GM10248 (cell line): ENCODE measurements at regions not wholly inside any gene's neighbourhood (a gene's known extent, or its start where the extent isn't known, plus 50 kb on each side); places are given as distances from the start of the nearest gene placed in this dataset.

Source experiments
- CTCF ChIA-PET: fragments of 300-600 bp; sonication (Branson Sonifier 250); formaldehyde crosslinking; extraction: SDS; loops from one replicate; lab custom pipeline; 2021; ENCODE audit warnings: antibody characterized with exemption; lab: Yijun Ruan, JAX
- POLR2A ChIA-PET: fragments of 350-650 bp; sonication (Branson Sonifier 250); formaldehyde crosslinking; extraction: SDS; loops from one replicate; lab custom pipeline; 2020; ENCODE audit warnings: antibody characterized with exemption; lab: Yijun Ruan, JAX
- DNase-seq: peaks from one replicate; pipeline ENCODE4 v3.0.0; 2012; ENCODE audit errors: extremely low spot score
- CTCF ChIP-seq: IDR thresholded peaks from 2 replicates; pipeline ENCODE4 v1.5.1; 2012; ENCODE audit warnings: mild to moderate bottlenecking, low read depth; ENCODE audit errors: extremely low read depth, missing control alignments, control extremely low read depth

DNA sequence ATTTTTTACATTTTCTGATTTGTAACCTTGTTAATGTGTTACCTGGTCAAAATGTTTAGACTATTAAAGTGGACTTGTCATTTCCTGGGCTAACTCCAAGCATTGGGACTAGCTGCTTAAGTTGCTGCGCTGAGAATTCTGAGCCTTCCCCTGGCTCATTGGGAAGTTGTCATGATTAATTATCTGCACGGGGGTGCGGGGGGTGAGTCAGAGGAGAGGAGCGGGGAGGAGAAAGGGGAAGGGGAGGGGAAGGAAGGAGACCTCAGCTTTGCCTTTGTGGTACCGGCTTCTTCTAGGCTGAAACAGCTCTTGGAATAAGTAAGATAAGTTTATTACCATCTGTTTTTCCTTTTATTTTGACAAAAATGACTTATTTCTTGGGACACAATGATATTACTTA is 52.9 kb upstream of the APCDD1 start:
- POLR2A ChIA-PET, result no interaction called here
- CTCF ChIA-PET, result no interaction called here
- TF ChIP-seq CTCF, result no peak
- no peak for DNase-seq

- CTCF ChIA-PET, result no interaction called here
- no peak for DNase-seq
- POLR2A ChIA-PET, result no interaction called here
- no peak for TF ChIP-seq CTCF
These were observed 52.5 kb upstream of the APCDD1 start for GRCh38 chr18:10401930-10402329.

- TF ChIP-seq CTCF, result no peak
- POLR2A ChIA-PET, result no interaction called here
These were observed 51.4 kb upstream of the APCDD1 start for GRCh38 chr18:10402871-10403559.

DNA sequence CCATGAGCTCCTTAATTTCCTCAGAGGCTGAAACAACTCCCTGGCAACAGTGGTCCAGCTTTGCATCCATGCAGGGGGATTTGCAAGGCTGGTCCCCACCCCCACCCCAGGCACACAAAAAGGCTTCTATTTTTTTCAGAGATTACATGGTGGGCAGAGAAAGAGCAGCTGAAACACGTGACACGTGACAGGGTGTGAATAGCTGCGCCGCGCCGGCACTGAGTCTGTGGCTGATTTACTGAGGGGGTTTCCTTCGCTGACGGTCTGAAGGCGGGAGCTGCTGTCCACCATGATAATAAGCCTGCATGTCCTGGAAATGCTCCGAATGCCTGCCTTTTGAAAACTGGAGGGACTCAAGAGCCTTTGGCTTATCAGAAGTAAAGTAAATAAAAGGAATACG is 50.7 kb upstream of the APCDD1 start:
- no peak for TF ChIP-seq CTCF
- ChIA-PET POLR2A (no interaction called here), CTCF (no interaction called here)
- no peak for DNase-seq

More at GRCh38 chr18:10402871-10403559, 51.4 kb upstream of the APCDD1 start:
- no peak for DNase-seq
- CTCF ChIA-PET, result no interaction called here

- no peak for TF ChIP-seq CTCF
- ChIA-PET POLR2A (no interaction called here), CTCF (no interaction called here)
- DNase-seq, result no peak
These were observed 50.3 kb upstream of the APCDD1 start for GRCh38 chr18:10404168-10404567.
